Subcutaneous abdominal adipose tissue (tissue), 5 donors: ENCODE measurements at regions not wholly inside any gene's neighbourhood (a gene's known extent, or its start where the extent isn't known, plus 50 kb on each side); places are given as distances from the start of the nearest gene placed in this dataset.

ENCODE experiments used
- H3K27ac ChIP-seq: one replicate; pipeline ENCODE4 v1.7.0; 2013; ENCODE audit warnings: low read depth, mild to moderate bottlenecking, inconsistent platforms, low read length, moderate library complexity
- H3K27me3 ChIP-seq, 5 donors: one replicate each; pipeline ENCODE4 v1.7.0; 2013; ENCODE audit warnings: low read length in 5 of 5, inconsistent platforms in 1 of 5; ENCODE audit not compliant: control insufficient read depth in 5 of 5, insufficient read depth in 4 of 5
- H3K36me3 ChIP-seq, 5 donors: one replicate each; pipeline ENCODE4 v1.7.0; 2013; ENCODE audit warnings: low read length in 5 of 5; ENCODE audit not compliant: control insufficient read depth in 5 of 5, insufficient read depth in 5 of 5
- H3K4me1 ChIP-seq, 5 donors: one replicate each; pipeline ENCODE4 v1.7.0; 2013; ENCODE audit warnings: low read length in 5 of 5, mild to moderate bottlenecking in 3 of 5, moderate library complexity in 1 of 5; ENCODE audit not compliant: control insufficient read depth in 5 of 5, insufficient read depth in 5 of 5
- H3K4me3 ChIP-seq, 5 donors: one replicate each; pipeline ENCODE4 v1.7.0; 2013; ENCODE audit warnings: low read length in 5 of 5, low read depth in 1 of 5
- H3K9ac ChIP-seq, 5 donors: one replicate each; pipeline ENCODE4 v1.7.0; 2013; ENCODE audit warnings: low read length in 5 of 5, mild to moderate bottlenecking in 4 of 5, moderate library complexity in 3 of 5
- H3K9me3 ChIP-seq, 5 donors: one replicate each; pipeline ENCODE4 v1.7.0; 2013; ENCODE audit warnings: low read length in 5 of 5; ENCODE audit not compliant: control insufficient read depth in 5 of 5
- donor health status: healthy.
- donor health status: healthy.
- donor health status: healthy.
- donor health status: healthy.
- donor health status: healthy.

GRCh38 chr1:99560207-99561040, 85.5 kb upstream of the PALMD start:
- Histone ChIP-seq H3K9me3 (peaks cover 0 to 3% (median 0%) of the 10 kb centered on the region in 5 donors), H3K4me1 (no peaks in the 10 kb centered on the region), H3K27me3 (no peaks in the 10 kb centered on the region), H3K9ac (no peak overlapping the region), H3K27ac (no peak overlapping the region), H3K36me3 (no peaks in the 10 kb centered on the region), H3K4me3 (no peak overlapping the region)

GRCh38 chr1:99561952-99562351, 84.0 kb upstream of the PALMD start:
- no peaks in the 10 kb centered on the region for H3K4me1 ChIP-seq
- H3K27ac ChIP-seq, result no peak overlapping the region
- no peak overlapping the region for H3K4me3 ChIP-seq
- H3K9me3 ChIP-seq, result peaks cover 0 to 3% (median 0%) of the 10 kb centered on the region in 5 donors
- no peaks in the 10 kb centered on the region for H3K36me3 ChIP-seq
- H3K27me3 ChIP-seq, result no peaks in the 10 kb centered on the region
- no peak overlapping the region for H3K9ac ChIP-seq

GRCh38 chr1:99565606-99566289, 80.2 kb upstream of the PALMD start:
- H3K9me3 ChIP-seq, result peaks cover 0 to 3% (median 0%) of the 10 kb centered on the region in 5 donors
- no peak overlapping the region for H3K9ac ChIP-seq
- no peaks in the 10 kb centered on the region for H3K36me3 ChIP-seq
- H3K27me3 ChIP-seq, result no peaks in the 10 kb centered on the region
- H3K4me1 ChIP-seq, result no peaks in the 10 kb centered on the region
- no peak overlapping the region for H3K27ac ChIP-seq
- H3K4me3 ChIP-seq, result no peak overlapping the region

- H3K27me3 ChIP-seq, result no peaks in the 10 kb centered on the region
- peaks cover 0 to 3% (median 0%) of the 10 kb centered on the region in 5 donors for H3K9me3 ChIP-seq
- no peaks in the 10 kb centered on the region for H3K4me1 ChIP-seq
- H3K27ac ChIP-seq, result no peak overlapping the region
- no peak overlapping the region for H3K4me3 ChIP-seq
- no peaks in the 10 kb centered on the region for H3K36me3 ChIP-seq
- H3K9ac ChIP-seq, result no peak overlapping the region
Measured at GRCh38 chr1:99566290-99567021, 79.5 kb upstream of the PALMD start.

- Histone ChIP-seq H3K27me3 (no peaks in the 10 kb centered on the region), H3K9me3 (no peaks in the 10 kb centered on the region), H3K36me3 (no peaks in the 10 kb centered on the region), H3K4me1 (no peaks in the 10 kb centered on the region), H3K9ac (no peak overlapping the region), H3K27ac (no peak overlapping the region), H3K4me3 (no peak overlapping the region)
Measured at GRCh38 chr1:99570486-99571089, 75.3 kb upstream of the PALMD start.

- H3K27ac ChIP-seq, result no peak overlapping the region
- no peaks in the 10 kb centered on the region for H3K4me1 ChIP-seq
- no peaks in the 10 kb centered on the region for H3K27me3 ChIP-seq
Measured at GRCh38 chr1:99571092-99571734, 74.7 kb upstream of the PALMD start.

GRCh38 chr1:99573431-99574217, 72.3 kb upstream of the PALMD start:
- Histone ChIP-seq H3K4me1 (peaks cover 0 to 10% (median 5%) of the 10 kb centered on the region in 5 donors), H3K9me3 (no peaks in the 10 kb centered on the region), H3K4me3 (no peak overlapping the region), H3K9ac (no peak overlapping the region), H3K36me3 (no peaks in the 10 kb centered on the region), H3K27me3 (no peaks in the 10 kb centered on the region), H3K27ac (no peak overlapping the region)

More at GRCh38 chr1:99571092-99571734, 74.7 kb upstream of the PALMD start:
- Histone ChIP-seq H3K36me3 (no peaks in the 10 kb centered on the region), H3K4me3 (no peak overlapping the region), H3K9ac (no peak overlapping the region), H3K9me3 (no peaks in the 10 kb centered on the region)

GRCh38 chr1:99577313-99577712, 68.6 kb upstream of the PALMD start:
- H3K9ac ChIP-seq, result no peak overlapping the region
- peaks cover 0 to 10% (median 5%) of the 10 kb centered on the region in 5 donors for H3K4me1 ChIP-seq
- no peaks in the 10 kb centered on the region for H3K9me3 ChIP-seq
- H3K36me3 ChIP-seq, result no peaks in the 10 kb centered on the region
- no peak overlapping the region for H3K27ac ChIP-seq
- no peak overlapping the region for H3K4me3 ChIP-seq
- no peaks in the 10 kb centered on the region for H3K27me3 ChIP-seq

- Histone ChIP-seq H3K9me3 (no peaks in the 10 kb centered on the region), H3K9ac (no peak overlapping the region), H3K4me1 (peaks cover 0 to 10% (median 5%) of the 10 kb centered on the region in 5 donors), H3K36me3 (no peaks in the 10 kb centered on the region), H3K4me3 (no peak overlapping the region), H3K27me3 (no peaks in the 10 kb centered on the region), H3K27ac (no peak overlapping the region)
Measured at GRCh38 chr1:99579691-99580172, 66.2 kb upstream of the PALMD start.
